ENCODE measurements at regions not wholly inside any gene's neighbourhood (a gene's known extent, or its start where the extent isn't known, plus 50 kb on each side); places are given as distances from the start of the nearest gene placed in this dataset.

- H3K4me1 Mint-ChIP-seq (ENCODE audit: low read depth) = peaks cover 26% of the 10 kb centered on the region
- H3K27ac Mint-ChIP-seq (ENCODE audit: unreplicated experiment) = no peak overlapping the region
- no peaks in the 10 kb centered on the region for H3K9me3 Mint-ChIP-seq (ENCODE audit: low read depth)
- TF ChIP-seq CTCF (IDR thresholded peaks at IDR 0.05) = no peak
- no peaks in the 10 kb centered on the region for H3K36me3 Mint-ChIP-seq (ENCODE audit: low read depth)
- H3K27me3 Mint-ChIP-seq (ENCODE audit: low read depth) = no peaks in the 10 kb centered on the region
- DNase-seq (ENCODE audit: low spot score) = no peak
- no peak overlapping the region for H3K4me3 Mint-ChIP-seq (ENCODE audit: unreplicated experiment)
Observed at GRCh38 chr10:69747179-69747578, 54.5 kb upstream of the COL13A1 start.

GRCh38 chr10:69748621-69749020, 53.1 kb upstream of the COL13A1 start:
- peak; percentile 20 for DNase-seq (ENCODE audit: low spot score)
- H3K36me3 Mint-ChIP-seq (ENCODE audit: low read depth) = no peaks in the 10 kb centered on the region
- no peaks in the 10 kb centered on the region for H3K9me3 Mint-ChIP-seq (ENCODE audit: low read depth)
- no peak for TF ChIP-seq CTCF (IDR thresholded peaks at IDR 0.05)
- H3K27ac Mint-ChIP-seq (ENCODE audit: unreplicated experiment) = no peak overlapping the region
- H3K27me3 Mint-ChIP-seq (ENCODE audit: low read depth) = no peaks in the 10 kb centered on the region
- H3K4me3 Mint-ChIP-seq (ENCODE audit: unreplicated experiment) = no peak overlapping the region
- H3K4me1 Mint-ChIP-seq (ENCODE audit: low read depth) = peaks cover 28% of the 10 kb centered on the region

- Mint-ChIP-seq H3K9me3 (ENCODE audit: low read depth) (no peaks in the 10 kb centered on the region), H3K4me3 (ENCODE audit: unreplicated experiment) (no peak overlapping the region), H3K27me3 (ENCODE audit: low read depth) (no peaks in the 10 kb centered on the region), H3K4me1 (ENCODE audit: low read depth) (peaks cover 28% of the 10 kb centered on the region), H3K27ac (ENCODE audit: unreplicated experiment) (no peak overlapping the region), H3K36me3 (ENCODE audit: low read depth) (no peaks in the 10 kb centered on the region)
- TF ChIP-seq CTCF (IDR thresholded peaks at IDR 0.05) = no peak
- peak; percentile 81 for DNase-seq (ENCODE audit: low spot score)
Observed at GRCh38 chr10:69749178-69750010, 52.3 kb upstream of the COL13A1 start.

GRCh38 chr10:69750011-69750373, 51.7 kb upstream of the COL13A1 start:
- peaks cover 25% of the 10 kb centered on the region for H3K4me1 Mint-ChIP-seq (ENCODE audit: low read depth)
- no peaks in the 10 kb centered on the region for H3K36me3 Mint-ChIP-seq (ENCODE audit: low read depth)
- DNase-seq (ENCODE audit: low spot score) = no peak
- no peak overlapping the region for H3K27ac Mint-ChIP-seq (ENCODE audit: unreplicated experiment)
- H3K9me3 Mint-ChIP-seq (ENCODE audit: low read depth) = no peaks in the 10 kb centered on the region
- TF ChIP-seq CTCF (IDR thresholded peaks at IDR 0.05) = no peak
- no peak overlapping the region for H3K4me3 Mint-ChIP-seq (ENCODE audit: unreplicated experiment)
- no peaks in the 10 kb centered on the region for H3K27me3 Mint-ChIP-seq (ENCODE audit: low read depth)

- no peaks in the 10 kb centered on the region for H3K27me3 Mint-ChIP-seq (ENCODE audit: low read depth)
- H3K4me1 Mint-ChIP-seq (ENCODE audit: low read depth) = peaks cover 25% of the 10 kb centered on the region
- DNase-seq (ENCODE audit: low spot score) = no peak
- no peak overlapping the region for H3K27ac Mint-ChIP-seq (ENCODE audit: unreplicated experiment)
- H3K36me3 Mint-ChIP-seq (ENCODE audit: low read depth) = no peaks in the 10 kb centered on the region
- H3K9me3 Mint-ChIP-seq (ENCODE audit: low read depth) = no peaks in the 10 kb centered on the region
- TF ChIP-seq CTCF (IDR thresholded peaks at IDR 0.05) = no peak
- no peak overlapping the region for H3K4me3 Mint-ChIP-seq (ENCODE audit: unreplicated experiment)
Observed at GRCh38 chr10:69750725-69751124, 51.0 kb upstream of the COL13A1 start.

All from chondrocyte (in vitro differentiated cells).